B cell (primary cell): ENCODE measurements at regions not wholly inside any gene's neighbourhood (a gene's known extent, or its start where the extent isn't known, plus 50 kb on each side); places are given as distances from the start of the nearest gene placed in this dataset.

Source experiments
- EZH2 ChIP-seq: IDR thresholded peaks from 2 replicates; pipeline ENCODE4 v1.6.1; 2012; ENCODE audit warnings: borderline replicate concordance, low read depth, mild to moderate bottlenecking, moderate library complexity, low read length; ENCODE audit not compliant: insufficient read depth, poor library complexity, severe bottlenecking
- TF ChIP-seq, protein P1 (sequence below): fragments of 200-600 bp; IDR thresholded peaks from one replicate; pipeline ENCODE4 v1.8.0; 2022; ENCODE audit warnings: antibody characterized with exemption, mild to moderate bottlenecking

DNA sequence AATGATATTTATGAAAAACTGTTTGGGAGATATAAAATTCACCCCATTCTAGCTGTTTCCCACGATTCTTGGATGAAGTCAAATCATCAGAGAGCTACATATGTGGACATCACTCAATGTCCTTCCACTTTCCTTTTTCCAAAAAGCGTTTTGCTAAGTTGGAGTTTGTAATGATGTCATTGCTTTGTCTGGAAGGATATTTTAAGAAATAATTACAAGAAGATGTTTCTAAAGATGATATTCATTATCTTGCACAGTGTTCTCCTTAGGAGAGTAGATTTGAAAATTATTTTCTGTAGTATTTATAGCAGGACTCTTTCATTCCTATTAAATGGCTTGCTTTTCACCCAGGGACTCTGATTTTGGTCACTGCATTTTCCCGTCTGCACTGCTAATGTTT, 851.2 kb downstream of the EFNB2 start:
- TF ChIP-seq, protein P1, sequence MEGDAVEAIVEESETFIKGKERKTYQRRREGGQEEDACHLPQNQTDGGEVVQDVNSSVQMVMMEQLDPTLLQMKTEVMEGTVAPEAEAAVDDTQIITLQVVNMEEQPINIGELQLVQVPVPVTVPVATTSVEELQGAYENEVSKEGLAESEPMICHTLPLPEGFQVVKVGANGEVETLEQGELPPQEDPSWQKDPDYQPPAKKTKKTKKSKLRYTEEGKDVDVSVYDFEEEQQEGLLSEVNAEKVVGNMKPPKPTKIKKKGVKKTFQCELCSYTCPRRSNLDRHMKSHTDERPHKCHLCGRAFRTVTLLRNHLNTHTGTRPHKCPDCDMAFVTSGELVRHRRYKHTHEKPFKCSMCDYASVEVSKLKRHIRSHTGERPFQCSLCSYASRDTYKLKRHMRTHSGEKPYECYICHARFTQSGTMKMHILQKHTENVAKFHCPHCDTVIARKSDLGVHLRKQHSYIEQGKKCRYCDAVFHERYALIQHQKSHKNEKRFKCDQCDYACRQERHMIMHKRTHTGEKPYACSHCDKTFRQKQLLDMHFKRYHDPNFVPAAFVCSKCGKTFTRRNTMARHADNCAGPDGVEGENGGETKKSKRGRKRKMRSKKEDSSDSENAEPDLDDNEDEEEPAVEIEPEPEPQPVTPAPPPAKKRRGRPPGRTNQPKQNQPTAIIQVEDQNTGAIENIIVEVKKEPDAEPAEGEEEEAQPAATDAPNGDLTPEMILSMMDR, result no peak
- no peak for TF ChIP-seq EZH2
